Upper lobe of left lung (tissue), 4 donors: ENCODE measurements at regions not wholly inside any gene's neighbourhood (a gene's known extent, or its start where the extent isn't known, plus 50 kb on each side); places are given as distances from the start of the nearest gene placed in this dataset.

Source experiments
- POLR2A ChIP-seq, 4 donors: fragments of 450-650 bp; IDR thresholded peaks; one replicate each; pipeline ENCODE4 v1.5.1; 2016 to 2017; ENCODE audit warnings: antibody characterized with exemption in 4 of 4, mild to moderate bottlenecking in 2 of 4
- POLR2AphosphoS5 ChIP-seq, 2 donors: sonication (generic); formaldehyde crosslinking; IDR thresholded peaks; one replicate each; pipeline ENCODE4 v1.5.1; 2017; ENCODE audit warnings: antibody characterized with exemption in 2 of 2
- TF ChIP-seq, protein P1 (sequence below), 6 experiments: fragments of 450-650 bp in 4 of 6; fragments of 200-600 bp in 2 of 6; sonication (generic) in 2 of 6; IDR thresholded peaks; one replicate each; pipeline ENCODE4 v1.5.1; 2016 to 2019; ENCODE audit warnings: antibody characterized with exemption in 6 of 6

DNA sequence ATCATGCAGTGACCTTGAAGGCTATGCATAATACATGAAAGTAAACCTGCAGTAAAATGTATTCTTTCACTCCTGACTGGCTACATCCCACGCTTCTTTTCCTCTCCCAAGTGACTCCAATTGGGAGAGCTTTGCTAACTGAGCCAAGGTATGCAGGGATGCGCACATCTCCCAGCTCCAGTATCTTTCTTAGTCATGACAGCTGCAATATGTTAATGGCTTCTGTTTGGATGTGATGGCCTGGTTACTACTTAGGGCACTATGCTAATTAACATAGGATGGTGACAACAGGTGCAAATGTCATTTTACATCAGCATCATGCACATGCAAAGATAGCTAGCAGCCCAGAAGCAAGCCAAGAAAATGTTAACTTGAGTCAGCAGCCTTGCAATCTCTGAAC, 134.7 kb downstream of the POU4F1 start:
- TF ChIP-seq, protein P1, sequence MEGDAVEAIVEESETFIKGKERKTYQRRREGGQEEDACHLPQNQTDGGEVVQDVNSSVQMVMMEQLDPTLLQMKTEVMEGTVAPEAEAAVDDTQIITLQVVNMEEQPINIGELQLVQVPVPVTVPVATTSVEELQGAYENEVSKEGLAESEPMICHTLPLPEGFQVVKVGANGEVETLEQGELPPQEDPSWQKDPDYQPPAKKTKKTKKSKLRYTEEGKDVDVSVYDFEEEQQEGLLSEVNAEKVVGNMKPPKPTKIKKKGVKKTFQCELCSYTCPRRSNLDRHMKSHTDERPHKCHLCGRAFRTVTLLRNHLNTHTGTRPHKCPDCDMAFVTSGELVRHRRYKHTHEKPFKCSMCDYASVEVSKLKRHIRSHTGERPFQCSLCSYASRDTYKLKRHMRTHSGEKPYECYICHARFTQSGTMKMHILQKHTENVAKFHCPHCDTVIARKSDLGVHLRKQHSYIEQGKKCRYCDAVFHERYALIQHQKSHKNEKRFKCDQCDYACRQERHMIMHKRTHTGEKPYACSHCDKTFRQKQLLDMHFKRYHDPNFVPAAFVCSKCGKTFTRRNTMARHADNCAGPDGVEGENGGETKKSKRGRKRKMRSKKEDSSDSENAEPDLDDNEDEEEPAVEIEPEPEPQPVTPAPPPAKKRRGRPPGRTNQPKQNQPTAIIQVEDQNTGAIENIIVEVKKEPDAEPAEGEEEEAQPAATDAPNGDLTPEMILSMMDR (IDR thresholded peaks at IDR 0.05): no peak
- no peak for TF ChIP-seq POLR2A (IDR thresholded peaks at IDR 0.05)
- no peak for TF ChIP-seq POLR2AphosphoS5 (IDR thresholded peaks at IDR 0.05)
